DMS153 treated with DMSO at 0.1 percent for 48 hours (cell line): ENCODE measurements at regions not wholly inside any gene's neighbourhood (a gene's known extent, or its start where the extent isn't known, plus 50 kb on each side); places are given as distances from the start of the nearest gene placed in this dataset.

Source experiments
- DNase-seq: peaks from one replicate; lab custom pipeline; 2025; ENCODE audit not compliant: unreplicated experiment; lab: John Stamatoyannopoulos, UW

DNA sequence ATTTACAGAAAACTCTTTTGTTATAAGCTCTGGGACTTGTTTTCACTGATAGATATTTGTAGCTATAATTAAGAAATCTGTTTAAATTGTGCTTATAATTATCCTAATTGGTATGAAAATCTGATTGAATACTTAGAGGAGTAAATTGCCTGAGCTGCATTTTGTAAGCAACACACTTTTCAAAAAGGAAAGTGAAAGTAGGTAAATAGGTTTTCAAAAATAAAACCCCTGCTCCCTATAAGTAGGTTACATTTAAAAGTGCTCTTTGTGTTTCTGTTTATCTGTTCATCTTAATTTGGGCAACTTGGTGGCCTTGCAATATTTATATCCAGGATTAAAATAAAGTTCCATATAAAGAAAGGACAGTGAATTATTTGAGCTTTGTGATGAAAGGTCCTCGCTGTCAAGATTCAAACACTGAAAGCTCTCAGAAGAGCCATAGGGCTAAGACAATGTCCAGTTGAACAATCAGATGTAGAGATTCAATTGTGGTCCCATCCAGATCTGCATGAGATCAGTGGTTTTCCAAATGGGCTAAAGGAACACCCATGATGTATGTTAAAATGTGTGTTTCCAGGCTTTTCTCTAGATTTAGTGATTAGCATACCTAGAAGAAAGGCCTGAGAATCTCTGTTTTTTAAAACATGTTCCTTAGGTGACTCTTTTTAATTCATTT is 371.6 kb downstream of the RPRM start:
- DNase-seq: no peak

- no peak for DNase-seq
These were observed 372.6 kb downstream of the RPRM start for GRCh38 chr2:153105829-153106578.

GRCh38 chr2:153101187-153101586 is 377.4 kb downstream of the RPRM start:
- no peak for DNase-seq

- DNase-seq: no peak
These were observed 378.4 kb downstream of the RPRM start for GRCh38 chr2:153100151-153100550.

DNA sequence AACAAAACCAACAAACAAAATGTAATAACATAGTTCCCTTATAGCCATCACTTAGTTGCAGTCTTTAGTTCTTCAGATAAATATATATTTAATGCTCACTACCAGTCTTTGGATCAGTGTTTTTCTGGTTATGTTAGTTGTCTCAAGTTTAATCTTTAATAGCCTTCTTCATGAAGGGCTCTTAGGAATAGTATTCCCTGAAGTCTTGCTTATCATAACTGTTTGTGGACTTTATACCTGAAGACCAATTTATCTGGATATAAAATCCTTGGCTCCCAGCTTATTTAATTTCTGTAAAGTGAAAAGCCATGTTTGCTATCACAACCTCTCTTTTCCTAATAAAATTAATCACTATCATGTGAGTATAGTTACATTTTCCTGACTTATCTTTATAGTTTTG is 379.7 kb downstream of the ARL6IP6 start:
- DNase-seq: no peak

- DNase-seq: no peak
These were observed 377.9 kb downstream of the ARL6IP6 start for GRCh38 chr2:153096272-153096671.

DNA sequence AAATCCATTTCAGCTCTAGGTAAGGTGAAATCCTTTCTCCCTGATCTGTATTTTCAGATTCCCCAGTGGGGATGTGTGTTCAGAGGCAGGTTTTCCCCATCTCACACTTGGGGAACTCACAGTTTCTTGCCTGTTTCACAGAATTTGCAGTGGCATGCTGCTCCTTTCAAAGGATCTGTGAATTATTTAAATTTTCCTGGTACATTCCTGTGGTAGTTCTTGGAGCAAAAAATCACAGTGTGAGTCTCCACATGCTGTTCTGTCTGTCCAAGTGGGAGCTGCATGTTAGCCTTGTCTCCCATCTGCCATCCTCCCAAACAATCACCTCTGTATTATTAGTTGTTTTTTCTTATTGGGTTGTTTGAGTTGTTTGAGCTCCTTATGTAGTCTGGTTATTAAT is 372.9 kb downstream of the ARL6IP6 start:
- no peak for DNase-seq

GRCh38 chr2:153079315-153079714 is 360.9 kb downstream of the ARL6IP6 start:
- no peak for DNase-seq

DNA sequence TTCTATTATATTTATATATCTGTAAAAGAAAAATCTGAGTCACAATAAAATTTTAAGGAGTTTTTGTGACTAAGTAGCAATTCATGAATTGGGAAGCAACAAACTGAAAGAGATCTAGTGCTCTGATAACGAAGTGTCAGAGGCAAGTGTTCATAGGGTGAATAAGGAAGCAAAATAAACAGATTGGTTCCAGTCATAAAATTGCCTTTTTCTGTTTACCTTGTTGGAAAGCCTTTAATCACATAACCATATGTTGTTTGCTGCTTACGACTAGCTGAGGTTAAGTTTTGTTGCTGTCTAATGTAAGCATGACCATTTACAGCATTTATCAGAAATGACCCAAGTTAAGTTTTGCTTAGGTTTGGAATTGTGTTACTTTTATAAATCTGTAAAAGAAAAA is 358.9 kb downstream of the ARL6IP6 start:
- DNase-seq: no peak

GRCh38 chr2:153074207-153074606 is 355.8 kb downstream of the ARL6IP6 start:
- DNase-seq: no peak

DNA sequence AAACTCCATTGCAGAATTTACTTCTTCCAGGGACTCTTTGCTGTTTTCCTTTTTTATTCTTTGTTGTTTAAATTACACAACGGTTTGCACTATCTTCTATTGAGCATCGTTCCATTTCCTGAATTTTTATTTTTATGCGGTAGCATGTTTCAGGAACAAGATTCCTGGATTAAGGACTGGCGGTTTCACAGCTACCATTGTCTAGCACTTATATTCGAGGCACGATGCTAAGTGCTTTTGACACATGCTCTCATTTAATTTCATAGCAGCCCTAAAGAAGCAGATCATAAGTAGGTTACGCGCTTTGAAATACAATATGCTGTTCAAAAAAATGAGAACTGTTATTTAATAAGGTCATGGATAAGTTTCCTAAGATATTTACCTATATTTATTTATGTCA is 354.4 kb downstream of the ARL6IP6 start:
- no peak for DNase-seq

DNA sequence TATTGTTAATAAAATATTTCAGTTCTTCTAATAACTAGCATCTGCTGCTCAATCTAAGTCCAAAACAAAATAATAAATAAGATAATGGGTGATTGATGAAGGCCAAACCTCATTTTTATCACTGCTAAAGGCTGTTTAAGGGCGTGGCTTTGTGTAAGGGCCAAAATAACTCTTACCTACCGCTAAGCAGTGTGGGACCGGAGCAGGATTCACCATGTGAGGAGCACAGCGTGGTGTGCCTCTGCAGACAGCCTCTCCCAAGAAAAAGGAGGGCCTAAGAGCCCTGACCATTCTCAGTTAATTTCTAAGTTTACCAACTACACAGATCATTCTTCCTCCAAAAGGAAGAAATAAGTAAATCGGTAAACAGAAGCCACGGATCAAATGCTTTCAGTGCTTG is 353.7 kb downstream of the ARL6IP6 start:
- DNase-seq: no peak

DNA sequence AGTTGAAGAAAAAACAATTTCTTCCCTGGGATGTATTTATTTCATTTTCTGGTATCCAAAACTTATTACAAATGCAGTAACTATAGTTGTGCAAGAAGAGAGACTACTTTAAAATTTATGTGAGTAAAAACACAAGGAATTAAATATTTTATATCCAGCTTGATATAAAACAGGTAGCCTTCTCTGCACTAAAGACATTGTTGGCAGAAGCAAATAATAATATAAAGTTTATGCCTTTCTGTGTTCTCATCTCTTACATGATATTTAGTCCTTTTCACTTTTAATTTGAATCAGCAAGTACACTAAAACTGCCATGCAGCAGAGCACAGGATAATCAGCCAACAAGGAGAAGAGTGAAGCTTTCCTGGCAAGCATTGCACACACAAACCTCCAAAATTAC is 352.7 kb downstream of the ARL6IP6 start:
- DNase-seq: no peak

GRCh38 chr2:153068915-153069314 is 350.5 kb downstream of the ARL6IP6 start:
- DNase-seq: no peak

DNA sequence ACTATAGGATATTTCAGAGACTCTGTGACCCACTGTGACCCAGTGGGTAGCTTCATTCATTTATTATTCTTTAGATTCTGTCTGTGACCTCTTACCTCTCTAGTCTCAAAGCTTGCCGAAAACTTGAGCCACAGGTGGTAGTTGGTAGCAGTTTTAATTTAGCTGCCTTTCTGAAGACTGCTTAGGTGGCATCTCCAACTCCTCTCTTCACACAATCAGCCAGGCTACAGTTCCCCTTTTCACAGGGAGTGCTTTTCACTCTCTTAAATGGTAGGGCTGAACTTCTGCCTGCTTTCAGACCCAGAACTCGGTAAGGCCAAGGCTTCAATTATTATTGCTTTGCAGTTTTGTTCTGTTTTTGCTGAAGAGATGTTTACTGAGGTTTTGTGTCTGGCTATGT is 349.6 kb downstream of the ARL6IP6 start:
- no peak for DNase-seq

DNA sequence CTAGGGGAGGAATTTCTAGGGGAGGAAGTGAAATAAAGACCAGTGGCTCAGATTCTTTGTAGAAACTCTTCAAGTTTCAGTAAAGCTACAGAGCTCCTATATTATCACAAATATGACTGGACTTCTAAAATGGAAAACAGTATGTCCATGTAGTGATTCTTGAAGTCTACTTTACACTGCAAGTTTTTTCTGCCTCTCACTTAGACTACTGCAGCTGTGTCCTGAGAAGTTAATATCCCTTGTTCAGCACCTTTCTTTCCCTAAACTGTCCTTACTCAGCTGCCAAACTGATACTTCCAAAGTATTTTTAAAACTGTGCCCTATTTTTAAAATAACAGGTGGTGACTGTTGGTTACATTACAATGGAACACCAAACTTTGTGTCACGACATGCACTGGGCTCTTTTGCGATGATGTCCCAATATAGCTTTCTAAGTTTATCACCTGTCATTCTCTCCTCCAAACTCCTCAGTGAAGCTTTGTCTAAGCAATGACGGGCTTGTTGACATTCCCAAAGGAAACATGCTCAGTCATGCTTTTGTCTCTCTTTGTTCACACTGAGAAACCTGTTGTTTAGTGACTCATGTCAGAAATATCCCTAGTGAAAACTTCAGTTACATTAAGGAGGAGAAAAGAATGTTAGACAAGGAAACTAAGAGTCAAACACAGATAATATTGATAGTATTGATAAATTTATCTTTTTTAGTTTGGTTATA is 341.1 kb downstream of the ARL6IP6 start:
- DNase-seq: no peak

DNA sequence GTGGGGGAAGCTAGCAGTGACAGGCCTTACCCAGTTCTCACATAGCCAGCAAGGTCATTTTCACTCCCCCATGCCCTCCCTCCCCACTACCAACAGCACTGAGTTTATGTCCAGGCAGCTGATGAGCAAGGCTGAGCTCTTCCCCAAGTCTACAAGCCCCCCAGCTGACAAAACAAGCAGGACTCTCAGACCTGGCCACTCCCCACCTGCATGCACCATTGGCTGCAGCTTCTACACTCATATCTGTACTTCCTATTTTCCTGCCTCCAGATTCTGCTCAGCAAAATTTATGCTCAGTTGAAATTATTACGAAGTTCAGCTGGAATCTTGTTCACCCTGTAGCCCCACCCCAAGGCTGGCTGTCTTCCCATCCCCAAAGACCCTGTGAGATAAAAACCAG is 339.3 kb downstream of the ARL6IP6 start:
- no peak for DNase-seq

DNA sequence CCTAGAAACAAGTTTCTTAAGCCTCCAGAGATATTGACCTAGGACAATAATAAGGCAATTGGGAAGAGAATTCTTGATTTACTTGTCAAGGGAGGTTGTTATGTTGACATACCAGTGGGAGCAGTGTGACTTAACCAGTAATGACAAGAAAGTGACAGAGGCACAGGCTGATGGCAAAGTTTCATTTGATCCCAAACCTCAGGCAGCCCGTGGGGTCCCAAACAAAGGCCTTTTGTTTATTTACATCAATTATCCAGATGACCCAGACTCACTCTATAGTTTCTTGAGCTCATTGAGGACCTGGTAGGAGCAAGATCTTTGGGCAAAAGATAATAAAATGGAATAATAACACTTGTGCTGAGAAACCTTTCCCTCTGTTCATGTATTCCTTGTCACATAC is 336.8 kb downstream of the ARL6IP6 start:
- no peak for DNase-seq

GRCh38 chr2:153052807-153053559 is 334.6 kb downstream of the ARL6IP6 start:
- no peak for DNase-seq

GRCh38 chr2:153047220-153047619 is 328.8 kb downstream of the ARL6IP6 start:
- DNase-seq: no peak

DNA sequence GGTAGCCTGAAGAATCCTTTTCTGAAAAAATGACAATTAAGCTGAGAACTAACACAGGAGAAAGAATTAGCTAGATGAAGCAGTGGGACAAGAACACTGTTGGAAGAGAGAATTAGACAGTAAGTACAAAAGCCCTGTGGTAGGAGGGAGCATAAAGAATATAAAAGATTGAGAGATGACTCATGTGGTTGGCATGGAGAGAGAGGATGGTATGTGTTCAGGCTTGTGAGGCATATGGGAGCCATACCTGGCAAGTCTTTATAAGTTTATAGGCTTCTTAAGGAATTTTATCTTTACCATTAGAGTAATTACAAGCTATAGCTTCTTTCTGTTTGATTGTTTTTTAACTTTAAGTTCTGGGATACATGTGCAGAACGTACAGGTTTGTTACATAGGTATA is 325.0 kb downstream of the ARL6IP6 start:
- no peak for DNase-seq
